ENCODE measurements at regions not wholly inside any gene's neighbourhood (a gene's known extent, or its start where the extent isn't known, plus 50 kb on each side); places are given as distances from the start of the nearest gene placed in this dataset.

- no peak for TF ChIP-seq ZNF24 (IDR thresholded peaks at IDR 0.05)
- no peak for TF ChIP-seq USF2 (IDR thresholded peaks at IDR 0.05; ENCODE audit: borderline replicate concordance, low read depth, low read length)
- TF ChIP-seq IRF3 (IDR thresholded peaks at IDR 0.05), result no peak
Measured at GRCh38 chr16:64773638-64774037, 348.2 kb downstream of the CDH11 start (continued).

GRCh38 chr16:64773184-64773583, 348.7 kb downstream of the CDH11 start:
- FAIRE-seq (no peak), ATAC-seq (no peak), DNase-seq (ENCODE audit: low read depth, low spot score) (no peak)
- Histone ChIP-seq H3K4me1 (ENCODE audit: control insufficient read depth, insufficient read depth, low read length) (no peaks in the 10 kb centered on the region), H4K20me1 (ENCODE audit: control insufficient read depth, insufficient read depth) (no peaks in the 10 kb centered on the region), H3K9ac (ENCODE audit: control insufficient read depth, insufficient read depth, low read length) (no peak overlapping the region), H3K27me3 (replicated peaks in 1 of 2; ENCODE audit: control insufficient read depth in 2 of 2, insufficient read depth in 2 of 2, low read length in 1 of 2) (no peaks in the 10 kb centered on the region), H3K36me3 (ENCODE audit: control insufficient read depth in 2 of 2, insufficient read depth in 2 of 2, low read length in 1 of 2) (no peaks in the 10 kb centered on the region), H2AFZ (ENCODE audit: control insufficient read depth, low read depth, low read length) (no peak overlapping the region), H3K79me2 (ENCODE audit: control insufficient read depth, insufficient read depth, low read length) (no peaks in the 10 kb centered on the region), H3K9me3 (replicated peaks; ENCODE audit: control insufficient read depth, insufficient read depth, low read length) (no peaks in the 10 kb centered on the region), H3K4me2 (ENCODE audit: control insufficient read depth, insufficient read depth) (no peak overlapping the region), H3K4me3 (no peak overlapping the region), H3K27ac (ENCODE audit: control insufficient read depth, insufficient read depth) (no peak overlapping the region)
- ChIA-PET RAD21 (ENCODE audit: unreplicated experiment) (no interaction called here), SMC1A (ENCODE audit: uncharacterized antibody, unreplicated experiment) (interaction anchor here (1.2 to 1.7 kb wide), 2 partner anchors 9 to 60 kb away, joined by 3 read pairs; no protein-coding TSS in a partner anchor), CTCF (interaction anchor here (0.5 kb wide), 1 partner anchor 404 kb away, joined by 6 read pairs; no protein-coding TSS in a partner anchor), POLR2A (no interaction called here)
- 1% methylated on average over 3 of the region's 3 CpGs for WGBS (ENCODE audit: insufficient coverage, insufficient replicate concordance, low lambda C conversion rate, missing lambda C conversion rate)
- BruUV-seq (replicated peaks), result no TSS peak
- intact Hi-C loops (cut with micrococcal nuclease; ENCODE audit: unreplicated experiment), result no loop called here
- in situ Hi-C loops (cut with MboI), result no loop called here
- no peak for TF ChIP-seq BCL3 (IDR thresholded peaks at IDR 0.05; ENCODE audit: borderline replicate concordance, insufficient read depth, low read depth, low read length, poor library complexity, severe bottlenecking)
- no peak for TF ChIP-seq POLR2AphosphoS2 (IDR thresholded peaks at IDR 0.05; ENCODE audit: low read depth, low read length)
- no peak for TF ChIP-seq IKZF1 (conservative IDR thresholded peaks at IDR 0.05)
- no peak for TF ChIP-seq NBN (IDR thresholded peaks at IDR 0.05)
- no peak for TF ChIP-seq E2F4 (IDR thresholded peaks at IDR 0.05; ENCODE audit: low read depth, low read length)
- TF ChIP-seq ZZZ3 (IDR thresholded peaks at IDR 0.05; ENCODE audit: control insufficient read depth, insufficient read length, low read depth), result no peak
- no peak for TF ChIP-seq MLLT1 (IDR thresholded peaks at IDR 0.05)
- no peak for TF ChIP-seq JUND (IDR thresholded peaks at IDR 0.05; ENCODE audit: low read depth, low read length)
- no peak for TF ChIP-seq GATAD2B (conservative IDR thresholded peaks at IDR 0.05; ENCODE audit: low read depth)
- TF ChIP-seq NFIC (IDR thresholded peaks at IDR 0.05; ENCODE audit: low read depth, low read length), result no peak
- TF ChIP-seq MYC (IDR thresholded peaks at IDR 0.05; ENCODE audit: insufficient read depth, insufficient read length, insufficient replicate concordance, low read length, severe bottlenecking), result no peak
- no peak for TF ChIP-seq TCF3 (IDR thresholded peaks at IDR 0.05; ENCODE audit: borderline replicate concordance, insufficient read depth, low read depth, low read length)
- no peak for TF ChIP-seq BCL11A (IDR thresholded peaks at IDR 0.05; ENCODE audit: low read depth, low read length)
- TF ChIP-seq SMARCA5 (IDR thresholded peaks at IDR 0.05), result no peak
- no peak for TF ChIP-seq ZNF207 (IDR thresholded peaks at IDR 0.05; ENCODE audit: borderline replicate concordance)
- no peak for TF ChIP-seq SPI1 (IDR thresholded peaks at IDR 0.05; ENCODE audit: borderline replicate concordance, insufficient read depth, low read depth, low read length)
